ENCODE measurements at regions not wholly inside any gene's neighbourhood (a gene's known extent, or its start where the extent isn't known, plus 50 kb on each side); places are given as distances from the start of the nearest gene placed in this dataset.

DNA sequence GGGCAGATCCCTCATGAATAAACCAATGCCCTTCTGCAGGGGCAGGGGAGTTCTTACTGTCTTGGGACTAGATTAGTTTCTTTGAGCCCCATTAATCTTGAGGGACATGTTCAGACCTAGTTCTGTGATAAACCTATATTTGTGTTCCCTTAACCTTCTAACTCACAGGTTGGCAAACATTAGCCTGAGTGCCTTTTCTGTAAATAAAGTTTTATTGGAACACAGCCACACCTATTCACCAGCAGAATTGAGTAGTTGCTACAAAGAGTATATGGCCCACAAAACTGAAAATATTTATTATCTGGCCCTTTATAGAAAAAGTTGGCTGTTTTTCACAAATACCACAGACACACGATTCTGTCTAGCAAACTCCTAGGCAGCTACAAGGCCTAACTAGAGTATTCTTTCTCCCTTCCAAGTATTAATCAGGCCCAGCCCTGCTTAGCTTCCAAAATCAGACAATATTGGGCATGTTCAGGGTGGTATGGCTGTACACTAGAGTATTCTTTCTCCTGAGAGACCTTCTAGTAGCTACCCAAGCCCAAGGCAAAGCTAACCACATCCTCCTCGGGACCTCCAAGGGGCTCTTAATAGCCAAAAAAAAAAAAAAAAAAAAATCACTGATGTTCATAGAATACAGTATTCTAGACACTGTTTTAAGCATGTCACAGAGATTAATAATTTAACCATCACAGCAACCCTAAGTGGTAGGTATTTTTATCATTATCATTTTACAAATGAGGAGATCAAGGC, 199.3 kb upstream of the PWP1 start:
- TF ChIP-seq, protein P1, sequence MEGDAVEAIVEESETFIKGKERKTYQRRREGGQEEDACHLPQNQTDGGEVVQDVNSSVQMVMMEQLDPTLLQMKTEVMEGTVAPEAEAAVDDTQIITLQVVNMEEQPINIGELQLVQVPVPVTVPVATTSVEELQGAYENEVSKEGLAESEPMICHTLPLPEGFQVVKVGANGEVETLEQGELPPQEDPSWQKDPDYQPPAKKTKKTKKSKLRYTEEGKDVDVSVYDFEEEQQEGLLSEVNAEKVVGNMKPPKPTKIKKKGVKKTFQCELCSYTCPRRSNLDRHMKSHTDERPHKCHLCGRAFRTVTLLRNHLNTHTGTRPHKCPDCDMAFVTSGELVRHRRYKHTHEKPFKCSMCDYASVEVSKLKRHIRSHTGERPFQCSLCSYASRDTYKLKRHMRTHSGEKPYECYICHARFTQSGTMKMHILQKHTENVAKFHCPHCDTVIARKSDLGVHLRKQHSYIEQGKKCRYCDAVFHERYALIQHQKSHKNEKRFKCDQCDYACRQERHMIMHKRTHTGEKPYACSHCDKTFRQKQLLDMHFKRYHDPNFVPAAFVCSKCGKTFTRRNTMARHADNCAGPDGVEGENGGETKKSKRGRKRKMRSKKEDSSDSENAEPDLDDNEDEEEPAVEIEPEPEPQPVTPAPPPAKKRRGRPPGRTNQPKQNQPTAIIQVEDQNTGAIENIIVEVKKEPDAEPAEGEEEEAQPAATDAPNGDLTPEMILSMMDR (IDR thresholded peaks at IDR 0.05; ENCODE audit: low read depth, low read length) = no peak
- DNase-seq (ENCODE audit: low read depth, low spot score) = no peak
- in situ Hi-C loops (cut with HindIII; ENCODE audit: low sequenced_read_pairs) = no loop called here
- no peak overlapping the region for H3K4me3 ChIP-seq (ENCODE audit: low read depth, low read length)

DNA sequence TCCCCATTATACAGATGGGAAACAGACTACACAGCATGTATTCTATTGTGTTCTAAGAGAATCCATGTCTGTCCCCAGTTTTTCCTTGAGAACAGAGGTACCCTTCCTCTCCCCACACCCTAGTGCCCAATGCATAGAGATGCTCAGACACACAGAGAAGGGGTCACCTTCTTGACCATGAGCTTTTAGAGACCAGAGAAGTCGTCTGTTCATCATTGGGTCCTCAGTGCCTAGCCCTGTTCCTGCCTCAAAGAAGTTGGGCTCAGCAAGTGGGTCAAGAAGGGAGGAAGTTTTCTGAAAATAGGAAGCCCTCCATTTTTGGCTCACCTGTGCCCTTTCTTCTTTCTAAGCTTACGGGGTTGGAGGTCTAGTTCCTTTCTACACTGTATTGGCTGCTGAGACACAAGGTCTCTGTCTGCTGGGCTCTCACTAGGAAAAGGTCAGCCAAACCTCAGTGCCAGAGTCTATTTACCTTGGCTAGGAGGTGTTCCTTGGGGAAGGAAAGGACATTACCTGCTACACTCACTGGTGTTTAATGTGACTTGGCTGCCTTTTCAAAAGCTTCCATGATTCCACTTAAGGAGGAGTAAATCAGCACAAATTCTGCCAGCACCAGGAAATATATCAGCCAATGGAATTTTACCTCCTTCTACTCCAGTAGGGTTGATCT, 198.5 kb upstream of the PWP1 start:
- TF ChIP-seq, protein P1 (IDR thresholded peaks at IDR 0.05; ENCODE audit: low read depth, low read length) = no peak
- H3K4me3 ChIP-seq (ENCODE audit: low read depth, low read length) = no peak overlapping the region
- in situ Hi-C loops (cut with HindIII; ENCODE audit: low sequenced_read_pairs) = no loop called here
- no peak for DNase-seq (ENCODE audit: low read depth, low spot score)

DNA sequence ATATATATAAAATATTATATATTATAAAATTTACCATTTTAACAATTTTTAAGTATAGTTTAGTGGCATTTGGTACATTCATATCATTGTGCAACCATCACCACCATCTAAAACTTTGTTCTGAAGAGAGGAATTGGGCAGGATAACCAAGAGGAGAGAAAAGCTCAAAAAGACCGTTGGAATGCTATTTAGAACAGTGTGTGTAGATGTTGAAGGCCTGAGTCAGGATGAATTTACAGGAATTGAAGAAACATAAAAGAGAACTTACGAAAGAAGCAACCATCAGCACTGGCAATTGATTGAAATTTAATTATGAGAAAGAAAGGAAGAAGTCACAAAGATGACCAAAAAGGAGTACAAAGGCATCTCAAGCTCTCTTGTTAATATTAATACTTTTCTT, 196.9 kb upstream of the PWP1 start:
- in situ Hi-C loops (cut with HindIII; ENCODE audit: low sequenced_read_pairs) = no loop called here
- TF ChIP-seq, protein P1 (IDR thresholded peaks at IDR 0.05; ENCODE audit: low read depth, low read length) = no peak
- DNase-seq (ENCODE audit: low read depth, low spot score) = peak; percentile 56
- no peak overlapping the region for H3K4me3 ChIP-seq (ENCODE audit: low read depth, low read length)

DNA sequence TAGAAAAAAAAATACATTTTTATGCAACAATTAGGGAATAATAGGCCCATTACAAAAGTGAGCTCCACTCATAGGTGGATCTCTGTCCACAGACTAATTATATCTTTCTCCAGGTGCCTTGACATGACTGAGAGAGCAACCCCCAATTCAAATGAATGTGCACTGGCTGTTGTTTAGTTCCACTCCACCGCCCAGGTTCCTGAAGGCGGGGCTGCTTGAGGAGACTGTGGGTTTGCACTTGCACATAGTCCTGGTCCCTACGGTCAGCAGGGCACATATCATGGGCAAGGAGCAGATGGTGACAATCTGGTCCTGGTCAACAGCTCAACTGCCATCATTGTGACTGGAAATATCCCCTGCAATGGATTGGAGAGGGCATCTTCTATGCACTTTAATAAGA, 195.6 kb upstream of the PWP1 start:
- in situ Hi-C loops (cut with HindIII; ENCODE audit: low sequenced_read_pairs) = no loop called here
- TF ChIP-seq, protein P1 (IDR thresholded peaks at IDR 0.05; ENCODE audit: low read depth, low read length) = no peak
- no peak overlapping the region for H3K4me3 ChIP-seq (ENCODE audit: low read depth, low read length)

DNA sequence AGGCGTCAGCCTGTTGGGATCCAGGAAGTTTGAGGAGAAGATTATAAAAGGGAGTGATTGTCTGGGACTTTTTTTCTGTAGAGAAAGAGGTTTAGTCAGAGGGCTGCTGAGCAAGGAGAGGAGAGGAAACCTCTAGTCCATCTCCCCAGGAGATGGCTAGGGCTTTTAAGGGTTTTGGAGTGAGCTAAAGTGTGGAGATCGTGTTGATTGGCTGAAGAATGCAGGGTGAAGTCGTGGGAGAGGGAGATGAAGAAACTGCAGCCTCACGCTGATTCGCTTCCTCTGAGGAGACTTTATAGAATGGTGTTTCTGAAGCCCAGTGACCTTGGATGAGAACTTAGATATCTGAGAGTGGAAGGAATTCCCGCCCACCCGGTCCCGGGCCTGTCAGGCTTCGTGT, 193.7 kb upstream of the PWP1 start:
- no peak overlapping the region for H3K4me3 ChIP-seq (ENCODE audit: low read depth, low read length)
- in situ Hi-C loops (cut with HindIII; ENCODE audit: low sequenced_read_pairs) = no loop called here
- DNase-seq (ENCODE audit: low read depth, low spot score) = peak; percentile 42
- TF ChIP-seq, protein P1 (IDR thresholded peaks at IDR 0.05; ENCODE audit: low read depth, low read length) = no peak

More for the DNA sequence above, 195.6 kb upstream of the PWP1 start:
- DNase-seq (ENCODE audit: low read depth, low spot score) = no peak

DNA sequence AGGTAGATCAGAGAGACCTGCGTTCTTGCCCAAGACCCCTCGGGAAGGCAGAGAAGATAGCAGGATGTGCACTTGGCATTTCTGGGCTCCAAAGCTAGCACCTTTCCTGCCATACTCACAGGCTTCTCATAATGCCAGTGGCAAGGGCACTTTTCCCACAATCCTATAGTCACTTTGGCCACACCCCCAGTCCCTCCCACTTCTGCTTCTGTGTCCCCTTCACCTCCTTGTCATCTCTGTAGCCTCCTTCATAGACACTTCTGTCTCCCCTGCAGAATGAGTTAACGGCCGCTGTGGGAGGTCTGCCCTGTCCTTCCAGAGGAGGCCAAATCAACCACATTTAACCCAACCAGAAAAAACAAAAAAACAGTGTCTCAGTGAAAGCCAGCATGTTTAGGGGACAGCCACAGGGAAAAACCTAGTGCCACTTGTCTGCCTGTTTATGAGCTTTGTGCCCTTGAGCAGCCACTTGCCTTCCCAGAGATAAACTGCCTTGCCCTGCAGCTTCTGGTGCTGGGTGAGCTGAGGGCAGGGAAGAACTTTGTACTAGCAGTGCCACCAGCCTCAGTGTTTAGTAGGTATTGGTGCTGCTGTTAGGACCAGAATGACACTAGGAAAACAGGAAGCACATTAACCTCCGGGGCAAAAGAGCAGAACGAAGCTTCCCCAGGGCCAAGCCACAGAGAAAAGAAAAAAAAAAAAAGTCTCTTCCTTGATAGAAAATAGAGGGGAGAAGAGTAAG, 193.0 kb upstream of the PWP1 start:
- no peak overlapping the region for H3K4me3 ChIP-seq (ENCODE audit: low read depth, low read length)
- in situ Hi-C loops (cut with HindIII; ENCODE audit: low sequenced_read_pairs) = no loop called here
- TF ChIP-seq, protein P1 (IDR thresholded peaks at IDR 0.05; ENCODE audit: low read depth, low read length) = no peak
- no peak for DNase-seq (ENCODE audit: low read depth, low spot score)

All from astrocyte of the spinal cord (primary cell).